HG02623 (cell line): ENCODE measurements at regions not wholly inside any gene's neighbourhood (a gene's known extent, or its start where the extent isn't known, plus 50 kb on each side); places are given as distances from the start of the nearest gene placed in this dataset.
"Not testable (repeated sequence)": the region's sequence is repeated elsewhere in the genome, so short reads cannot be mapped to it uniquely, and the experiment has no call there.

Experiments
- ATAC-seq: cut with Tn5 transposase; IDR thresholded peaks from one replicate; pipeline ENCODE4 v1.9.1; 2021; ENCODE audit warnings: moderate library complexity; ENCODE audit not compliant: unreplicated experiment

- no peak for ATAC-seq
These were observed 246.7 kb upstream of the CBLB start for GRCh38 chr3:106115557-106115956.

GRCh38 chr3:106116733-106117489, 248.1 kb upstream of the CBLB start:
- ATAC-seq, result no peak

- ATAC-seq, result no peak
These were observed 248.7 kb upstream of the CBLB start for GRCh38 chr3:106117490-106117858.

DNA sequence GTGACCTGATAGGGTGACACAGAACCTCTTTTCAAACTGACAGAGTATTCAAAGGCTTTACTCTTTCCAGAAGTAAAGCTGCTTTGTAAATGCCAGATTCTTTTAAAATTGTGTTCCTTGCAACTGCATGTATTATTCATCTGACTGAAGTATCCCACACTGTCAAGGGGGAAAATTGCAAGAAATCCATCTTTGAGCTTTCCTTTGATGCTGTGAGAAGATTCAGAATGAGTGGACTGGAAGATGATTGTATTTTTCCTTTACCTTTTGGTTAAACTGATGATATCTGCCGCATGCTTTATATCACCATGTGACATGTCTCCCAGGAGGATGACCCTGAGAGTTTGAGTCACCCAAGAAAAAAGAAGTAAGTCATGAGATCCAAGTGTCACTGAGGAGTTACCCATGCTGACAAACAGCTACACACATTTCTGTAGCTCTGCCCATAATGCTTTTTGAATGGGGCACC, 250.8 kb upstream of the CBLB start:
- ATAC-seq, result no peak

DNA sequence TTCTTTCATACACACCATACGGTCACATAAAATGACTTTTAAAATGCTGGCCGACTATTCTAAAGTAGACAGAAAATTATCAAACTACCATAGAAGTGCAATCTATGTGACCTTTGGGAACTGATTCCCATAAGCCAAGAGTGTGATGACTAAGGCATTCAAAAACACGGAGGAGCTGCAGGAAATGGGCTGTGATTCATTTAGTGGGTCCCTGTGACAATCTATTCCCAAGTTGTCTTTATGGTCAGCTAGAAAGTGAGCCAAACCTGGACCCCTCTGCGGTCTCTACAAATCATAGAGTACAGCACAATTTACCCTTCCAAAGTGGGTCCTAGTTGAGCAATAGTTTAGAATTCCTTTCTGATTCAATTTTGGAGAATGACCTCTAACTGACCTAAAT, 251.5 kb upstream of the CBLB start:
- ATAC-seq, result no peak

- no peak for ATAC-seq
These were observed 252.9 kb upstream of the CBLB start for GRCh38 chr3:106121491-106122289.

- ATAC-seq, result no peak
These were observed 256.0 kb upstream of the CBLB start for GRCh38 chr3:106124818-106125217.

- ATAC-seq, result no peak
These were observed 256.5 kb upstream of the CBLB start for GRCh38 chr3:106125321-106125720.

DNA sequence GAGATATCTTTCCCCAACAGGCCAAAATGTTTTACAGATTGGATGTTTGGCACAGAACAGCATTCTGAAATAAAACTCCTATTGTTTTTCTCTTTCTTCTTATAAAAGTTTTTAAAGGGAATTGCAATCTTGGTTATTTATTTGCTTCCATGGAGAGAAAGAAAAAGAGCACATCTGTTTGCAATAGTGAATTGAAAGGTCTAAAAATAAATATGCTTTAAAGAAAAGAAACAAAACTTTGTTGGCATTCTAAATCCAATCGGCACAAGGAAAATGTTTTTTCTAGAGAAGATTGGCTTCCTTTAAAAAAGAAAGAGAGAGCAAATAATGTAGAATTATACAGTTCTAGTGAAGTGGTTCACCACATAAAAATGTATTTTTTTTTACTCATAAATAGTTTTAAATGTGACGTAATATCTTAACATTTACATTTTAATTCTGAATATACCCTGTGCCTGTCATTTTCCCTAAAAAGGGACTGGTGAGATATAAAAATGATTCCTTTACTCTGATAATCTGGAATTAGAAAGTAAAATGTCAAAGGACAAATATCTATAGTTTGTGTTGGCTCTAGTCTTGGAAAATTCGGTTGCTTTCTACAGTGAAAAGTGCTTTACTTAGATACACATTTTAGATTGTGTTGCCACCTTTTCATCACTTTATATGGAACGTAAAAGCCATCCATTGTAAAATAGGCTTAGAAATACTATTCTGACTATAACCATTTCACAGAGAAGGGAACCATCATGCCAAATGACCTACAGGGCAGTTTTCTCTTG, 257.4 kb upstream of the CBLB start:
- ATAC-seq, result no peak

- ATAC-seq, result no peak
These were observed 258.0 kb upstream of the CBLB start for GRCh38 chr3:106126846-106127235.

- ATAC-seq, result no peak
These were observed 261.1 kb upstream of the CBLB start for GRCh38 chr3:106129939-106130338.

DNA sequence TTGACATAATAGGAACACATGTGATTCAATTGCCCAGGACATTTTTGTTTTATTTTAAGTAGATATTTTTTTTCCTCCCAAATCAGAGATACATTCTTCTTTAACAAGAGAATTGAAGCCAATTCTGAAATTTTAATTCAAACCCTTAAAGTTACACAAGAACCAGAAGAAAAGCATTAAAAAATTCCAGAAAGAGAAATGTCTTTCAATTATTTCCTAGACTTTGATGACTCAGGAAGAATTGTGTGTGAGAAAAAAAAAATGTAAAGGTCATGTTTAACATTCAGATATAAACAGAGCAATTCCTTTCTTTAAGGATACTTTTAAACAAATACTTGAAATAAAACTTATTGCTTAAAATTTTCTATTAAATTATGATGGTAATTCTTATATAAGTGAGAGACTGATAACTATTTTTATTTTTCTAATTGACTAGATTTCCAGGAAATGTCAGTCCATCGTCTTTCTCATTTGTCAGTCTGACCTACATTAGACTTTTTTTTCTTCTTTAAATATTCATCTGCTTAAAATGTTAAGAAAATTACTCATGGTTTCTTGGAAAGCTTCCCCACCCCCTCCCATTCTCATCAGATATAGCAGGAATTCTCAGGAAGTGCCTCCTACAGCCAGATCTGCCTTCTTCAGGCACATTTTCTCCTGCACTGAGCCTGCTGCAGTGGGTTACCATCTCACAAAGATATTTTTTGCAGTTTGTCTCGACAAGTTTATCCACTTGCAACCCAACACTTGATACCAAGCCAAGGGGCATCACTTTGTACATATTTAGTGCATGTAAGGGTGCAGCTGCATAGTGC, 261.8 kb upstream of the CBLB start:
- no peak for ATAC-seq

GRCh38 chr3:106135451-106136160, 266.8 kb upstream of the CBLB start:
- ATAC-seq, result no peak

- no peak for ATAC-seq
These were observed 271.0 kb upstream of the CBLB start for GRCh38 chr3:106139826-106140225.

DNA sequence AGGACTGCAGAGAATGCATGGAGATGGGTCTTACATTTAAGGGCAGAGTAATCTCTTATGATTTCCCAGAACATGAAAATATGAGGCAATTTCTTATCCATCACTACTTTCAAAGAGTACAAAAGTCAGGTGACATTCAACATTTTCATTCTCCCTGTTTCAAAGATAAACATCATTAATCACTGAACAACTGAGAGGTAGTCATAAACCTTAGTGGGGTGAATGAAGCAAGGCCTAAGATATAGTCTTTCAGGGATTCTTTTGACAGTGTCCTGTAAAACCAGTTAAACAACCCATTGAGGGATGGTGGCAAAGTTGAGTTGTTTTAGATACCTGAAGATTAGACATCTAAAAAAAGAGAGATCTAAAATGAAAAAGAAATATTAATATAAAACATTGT, 271.6 kb upstream of the CBLB start:
- no peak for ATAC-seq

GRCh38 chr3:106144030-106144429, 275.2 kb upstream of the CBLB start:
- no peak for ATAC-seq

GRCh38 chr3:106148440-106149082, 279.7 kb upstream of the CBLB start:
- not testable (repeated sequence) for ATAC-seq

DNA sequence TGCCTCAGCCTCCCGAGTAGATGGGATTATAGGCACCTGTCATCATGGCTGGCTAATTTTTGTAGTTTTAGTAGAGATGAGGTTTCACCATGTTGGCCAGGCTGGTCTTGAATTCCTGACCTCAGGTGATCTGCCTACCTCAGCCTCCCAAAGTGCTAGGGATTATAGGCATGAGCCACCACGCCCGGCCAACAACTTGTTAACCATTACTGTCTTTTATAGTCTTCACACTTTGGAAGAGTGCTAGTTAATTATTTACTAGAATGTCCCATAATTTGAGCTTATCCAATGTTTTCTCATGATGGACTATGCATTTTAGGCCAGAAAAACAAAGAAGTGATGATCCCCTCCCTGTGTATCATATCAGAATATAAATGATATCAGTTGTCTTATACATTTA, 288.6 kb upstream of the CBLB start:
- no peak for ATAC-seq

DNA sequence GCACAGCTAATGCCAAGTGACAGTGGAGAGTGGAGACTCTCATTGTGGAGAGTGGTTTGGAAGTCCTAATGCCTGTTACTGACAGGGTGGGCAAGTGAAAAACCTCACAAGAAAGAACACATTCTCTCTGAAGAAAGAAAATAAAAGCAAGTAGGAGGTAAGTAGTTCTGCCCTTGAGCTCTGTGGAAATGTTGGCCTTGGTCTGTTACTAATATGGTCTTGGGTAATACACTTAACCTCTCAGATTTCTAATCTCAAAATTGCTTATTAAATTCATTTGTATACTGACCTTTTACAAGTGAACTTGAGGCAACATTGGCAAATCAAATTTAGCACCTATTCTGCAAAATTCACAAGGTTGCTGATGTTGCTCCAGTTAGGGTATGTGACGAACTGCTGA, 291.6 kb upstream of the CBLB start:
- no peak for ATAC-seq

DNA sequence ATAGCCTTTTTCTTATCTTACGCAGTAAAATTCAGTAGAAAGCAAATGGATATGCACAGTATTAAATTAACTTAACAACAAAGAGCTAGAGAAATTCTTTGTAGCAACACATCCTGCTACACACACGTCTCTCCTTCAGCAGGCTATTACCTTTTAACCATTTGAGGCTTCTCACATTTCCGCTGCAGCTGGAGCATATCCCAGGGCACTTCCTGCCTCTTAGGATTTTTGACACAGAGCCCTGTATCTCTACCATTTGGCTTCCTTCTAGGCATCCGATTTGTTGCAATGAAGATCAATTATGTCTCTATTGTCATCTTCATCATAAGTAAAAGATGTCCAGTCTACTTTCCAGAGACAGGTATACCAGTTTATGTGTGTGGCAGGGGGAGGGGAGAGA, 292.4 kb upstream of the CBLB start:
- no peak for ATAC-seq
